Activated naive CD8-positive, alpha-beta T cell treated with anti-CD3 and anti-CD28 coated beads for 36 hours (primary cell): ENCODE measurements at regions not wholly inside any gene's neighbourhood (a gene's known extent, or its start where the extent isn't known, plus 50 kb on each side); places are given as distances from the start of the nearest gene placed in this dataset.
"Not testable (repeated sequence)": the region's sequence is repeated elsewhere in the genome, so short reads cannot be mapped to it uniquely, and the experiment has no call there.

Experiments used
- DNase-seq: peaks from one replicate; pipeline ENCODE4 v3.0.0; 2021
- H3K27ac Mint-ChIP-seq: one replicate; pipeline ENCODE4 v1.8.0; 2022; ENCODE audit warnings: mild to moderate bottlenecking, moderate library complexity, mixed read lengths
- H3K27me3 Mint-ChIP-seq: one replicate; pipeline ENCODE4 v1.8.0; 2022; ENCODE audit warnings: mild to moderate bottlenecking, mixed read lengths
- H3K36me3 Mint-ChIP-seq: one replicate; pipeline ENCODE4 v1.8.0; 2021; ENCODE audit warnings: mild to moderate bottlenecking, mixed read lengths
- H3K4me1 Mint-ChIP-seq: one replicate; pipeline ENCODE4 v1.8.0; 2021; ENCODE audit warnings: mixed read lengths
- H3K4me3 Mint-ChIP-seq: one replicate; pipeline ENCODE4 v1.8.0; 2022; ENCODE audit warnings: mild to moderate bottlenecking, moderate library complexity, mixed read lengths
- H3K9me3 Mint-ChIP-seq: one replicate; pipeline ENCODE4 v1.8.0; 2022; ENCODE audit warnings: mixed read lengths

DNA sequence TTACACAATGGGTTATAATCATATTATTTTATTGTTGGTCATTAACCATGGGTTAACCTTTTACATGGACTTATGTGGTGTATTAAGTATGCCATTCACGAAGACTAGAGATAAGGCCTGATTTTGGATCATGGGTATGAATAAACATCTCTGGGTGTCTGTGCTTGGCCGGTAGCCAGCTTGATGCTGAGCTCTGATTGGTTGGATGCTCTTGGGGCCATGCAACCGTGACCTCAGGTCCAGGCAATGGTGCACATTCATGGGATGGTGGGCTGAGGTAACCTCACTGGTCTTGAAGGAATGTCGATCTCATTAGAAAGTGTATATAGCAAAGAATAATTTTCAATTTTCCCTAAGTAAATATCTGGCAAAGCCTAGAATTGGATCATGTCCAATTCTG lies 158.2 kb upstream of the IL12B start:
- Mint-ChIP-seq H3K9me3 (no peaks in the 10 kb centered on the region), H3K36me3 (no peaks in the 10 kb centered on the region), H3K4me1 (no peaks in the 10 kb centered on the region), H3K27ac (no peak overlapping the region), H3K4me3 (no peak overlapping the region), H3K27me3 (no peaks in the 10 kb centered on the region)
- no peak for DNase-seq

DNA sequence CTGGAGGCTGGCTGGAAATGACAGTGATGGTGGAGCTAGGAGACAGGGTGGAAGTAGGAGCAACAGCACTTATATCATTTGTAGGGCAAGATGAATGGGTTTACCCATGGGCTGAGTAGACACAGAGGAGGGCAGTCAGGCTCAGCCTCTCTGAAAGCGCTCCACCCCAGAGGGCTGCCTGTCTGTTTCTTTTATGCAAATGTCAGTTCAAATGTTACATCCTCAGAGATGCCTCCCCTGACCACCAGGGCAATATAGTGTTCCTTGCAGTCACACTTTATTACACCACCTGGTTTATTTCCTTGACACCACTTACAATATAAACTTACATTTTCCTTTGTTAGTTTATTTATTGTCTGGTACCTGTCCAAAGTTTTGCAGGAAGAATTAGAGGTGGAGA lies 159.5 kb upstream of the IL12B start:
- no peak overlapping the region for H3K27ac Mint-ChIP-seq
- DNase-seq = no peak
- H3K36me3 Mint-ChIP-seq = no peaks in the 10 kb centered on the region
- H3K4me1 Mint-ChIP-seq = no peaks in the 10 kb centered on the region
- no peak overlapping the region for H3K4me3 Mint-ChIP-seq
- no peaks in the 10 kb centered on the region for H3K9me3 Mint-ChIP-seq
- H3K27me3 Mint-ChIP-seq = no peaks in the 10 kb centered on the region

- Mint-ChIP-seq H3K27ac (no peak overlapping the region), H3K4me1 (no peaks in the 10 kb centered on the region), H3K27me3 (peaks cover 5% of the 10 kb centered on the region), H3K9me3 (no peaks in the 10 kb centered on the region), H3K4me3 (no peak overlapping the region), H3K36me3 (no peaks in the 10 kb centered on the region)
- no peak for DNase-seq
These were observed 160.2 kb upstream of the IL12B start for GRCh38 chr5:159490507-159490906.

DNA sequence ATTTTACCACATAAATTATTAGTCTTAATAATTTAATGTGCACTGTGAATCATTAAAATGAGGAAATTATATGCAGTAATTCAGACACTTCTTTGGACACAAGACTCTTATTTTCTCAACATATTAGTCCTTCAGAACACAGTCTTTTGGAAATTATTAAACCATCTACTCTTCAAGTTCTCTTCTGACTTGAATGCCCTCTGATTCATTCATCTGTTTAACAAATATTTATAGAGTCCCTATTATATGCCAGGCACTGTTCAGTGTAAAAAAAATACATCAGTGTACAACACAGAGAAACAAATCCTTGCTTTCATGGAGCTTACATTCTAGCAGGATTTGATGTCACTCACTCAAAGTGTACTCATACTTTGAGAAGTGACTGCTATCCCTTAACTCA lies 163.4 kb upstream of the IL12B start:
- H3K4me3 Mint-ChIP-seq = no peak overlapping the region
- no peaks in the 10 kb centered on the region for H3K4me1 Mint-ChIP-seq
- no peaks in the 10 kb centered on the region for H3K36me3 Mint-ChIP-seq
- DNase-seq = no peak
- H3K9me3 Mint-ChIP-seq = no peaks in the 10 kb centered on the region
- H3K27me3 Mint-ChIP-seq = peaks cover 5% of the 10 kb centered on the region
- no peak overlapping the region for H3K27ac Mint-ChIP-seq

- Mint-ChIP-seq H3K9me3 (peaks cover 2% of the 10 kb centered on the region), H3K4me3 (no peak overlapping the region), H3K4me1 (no peaks in the 10 kb centered on the region), H3K27me3 (peaks cover 5% of the 10 kb centered on the region), H3K36me3 (no peaks in the 10 kb centered on the region), H3K27ac (no peak overlapping the region)
- DNase-seq = no peak
These were observed 166.5 kb upstream of the IL12B start for GRCh38 chr5:159496773-159497172.

DNA sequence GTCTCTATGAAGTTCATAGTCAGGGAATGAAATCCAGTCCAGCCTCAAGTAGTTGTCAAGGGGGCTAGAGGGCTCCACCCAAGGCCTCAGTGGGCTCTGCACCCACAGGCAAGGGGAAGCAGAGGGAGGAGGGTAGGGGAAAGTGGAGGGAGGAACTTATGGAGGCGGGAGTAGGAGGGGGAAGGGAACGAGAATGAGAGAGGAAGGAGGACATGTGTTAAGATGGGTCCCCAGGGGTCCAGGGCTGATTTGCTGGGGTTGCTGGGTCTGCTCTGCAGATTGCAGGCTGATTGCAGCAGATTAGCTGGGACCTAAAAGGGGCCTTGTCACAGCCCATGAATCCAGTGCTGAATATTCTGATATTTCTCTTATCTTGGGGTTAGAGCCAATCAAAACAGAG lies 166.9 kb upstream of the IL12B start:
- Mint-ChIP-seq H3K36me3 (peaks cover under 1% of the 10 kb centered on the region), H3K4me3 (no peak overlapping the region), H3K4me1 (no peaks in the 10 kb centered on the region), H3K27me3 (peaks cover 5% of the 10 kb centered on the region), H3K9me3 (peaks cover 4% of the 10 kb centered on the region), H3K27ac (no peak overlapping the region)
- DNase-seq = no peak

DNA sequence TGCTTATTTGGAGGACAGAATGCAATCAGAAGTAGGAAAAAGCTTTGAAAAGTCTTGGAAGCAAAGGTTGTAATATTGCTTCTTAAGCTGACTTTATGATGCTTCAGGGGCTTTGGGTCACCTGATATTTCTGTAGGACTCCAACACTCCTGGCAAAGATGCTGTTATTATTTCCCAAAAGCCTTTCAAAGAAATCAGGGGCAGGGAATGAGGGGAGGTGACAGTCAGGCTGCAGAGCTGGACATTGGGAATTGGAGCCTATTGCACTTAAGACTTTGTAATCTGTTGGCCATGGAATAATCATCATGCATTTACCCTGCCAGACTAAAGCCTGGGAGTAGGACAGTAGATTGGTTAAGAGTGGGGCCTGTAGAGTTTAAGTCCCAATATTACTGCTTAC lies 168.3 kb upstream of the IL12B start:
- H3K4me3 Mint-ChIP-seq = no peak overlapping the region
- H3K27me3 Mint-ChIP-seq = peaks cover 5% of the 10 kb centered on the region
- no peaks in the 10 kb centered on the region for H3K4me1 Mint-ChIP-seq
- H3K36me3 Mint-ChIP-seq = peaks cover 1% of the 10 kb centered on the region
- peaks cover 5% of the 10 kb centered on the region for H3K9me3 Mint-ChIP-seq
- no peak for DNase-seq
- H3K27ac Mint-ChIP-seq = no peak overlapping the region

GRCh38 chr5:159502116-159502515 lies 171.8 kb upstream of the IL12B start:
- H3K9me3 Mint-ChIP-seq, H3K4me1 Mint-ChIP-seq, H3K36me3 Mint-ChIP-seq, DNase-seq, H3K27me3 Mint-ChIP-seq, H3K27ac Mint-ChIP-seq, H3K4me3 Mint-ChIP-seq: not testable (repeated sequence)

- Mint-ChIP-seq H3K4me3 (no peak overlapping the region), H3K27ac (no peak overlapping the region), H3K36me3 (peaks cover 1% of the 10 kb centered on the region), H3K4me1 (peaks cover 4% of the 10 kb centered on the region), H3K9me3 (peaks cover 5% of the 10 kb centered on the region), H3K27me3 (peaks cover 14% of the 10 kb centered on the region)
- DNase-seq = no peak
These were observed 172.9 kb upstream of the IL12B start for GRCh38 chr5:159503236-159503635.

GRCh38 chr5:159504106-159504856 lies 174.0 kb upstream of the IL12B start:
- Mint-ChIP-seq H3K4me3 (no peak overlapping the region), H3K27ac (no peak overlapping the region), H3K9me3 (peaks cover 5% of the 10 kb centered on the region), H3K36me3 (peaks cover 1% of the 10 kb centered on the region), H3K4me1 (peaks cover 4% of the 10 kb centered on the region), H3K27me3 (peaks cover 14% of the 10 kb centered on the region)
- no peak for DNase-seq

DNA sequence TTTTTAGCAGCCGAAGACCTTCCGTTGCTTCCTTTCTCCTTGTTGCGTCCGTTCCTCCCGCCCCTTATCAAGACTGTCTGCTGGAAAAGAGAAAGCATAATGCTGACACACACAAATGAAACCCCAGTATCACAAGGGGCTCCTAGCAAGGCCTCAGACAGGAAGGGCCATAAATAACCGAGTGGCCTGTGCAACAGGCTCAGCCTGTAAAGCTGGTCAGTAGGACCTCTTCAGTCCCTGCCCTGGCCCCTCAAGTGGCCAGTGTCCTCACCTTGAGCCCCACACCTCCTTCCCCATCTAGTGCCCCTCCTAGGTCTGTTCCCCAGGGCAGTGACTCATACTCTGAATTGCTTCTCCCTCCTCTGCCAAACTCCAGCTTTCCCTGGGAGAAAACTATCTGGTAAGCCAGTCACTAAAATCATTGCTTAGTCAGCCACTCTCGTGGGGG lies 174.6 kb upstream of the IL12B start:
- Mint-ChIP-seq H3K4me3 (no peak overlapping the region), H3K4me1 (peaks cover 4% of the 10 kb centered on the region), H3K36me3 (peaks cover 1% of the 10 kb centered on the region), H3K27me3 (peaks cover 14% of the 10 kb centered on the region), H3K27ac (no peak overlapping the region), H3K9me3 (peaks cover 5% of the 10 kb centered on the region)
- no peak for DNase-seq

DNA sequence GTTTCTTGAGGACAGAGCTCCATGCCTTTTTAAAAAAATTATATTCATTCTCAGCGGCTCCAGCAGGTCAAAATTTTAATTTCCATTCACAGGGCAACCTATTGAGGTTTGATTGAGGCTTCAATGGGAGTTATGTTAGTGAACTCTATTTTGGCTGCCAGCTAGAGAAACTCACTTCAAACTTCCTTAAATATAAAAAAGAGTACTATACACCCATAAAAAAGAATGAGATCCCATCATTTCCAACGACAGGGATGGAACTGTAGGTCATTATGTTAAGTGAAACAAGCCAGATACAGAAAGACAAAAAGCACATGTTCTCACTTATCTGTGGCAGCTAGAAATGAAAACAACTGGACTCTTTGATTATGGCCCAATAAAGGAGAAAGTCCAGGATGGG lies 176.8 kb upstream of the IL12B start:
- peaks cover 1% of the 10 kb centered on the region for H3K36me3 Mint-ChIP-seq
- H3K27ac Mint-ChIP-seq = no peak overlapping the region

DNA sequence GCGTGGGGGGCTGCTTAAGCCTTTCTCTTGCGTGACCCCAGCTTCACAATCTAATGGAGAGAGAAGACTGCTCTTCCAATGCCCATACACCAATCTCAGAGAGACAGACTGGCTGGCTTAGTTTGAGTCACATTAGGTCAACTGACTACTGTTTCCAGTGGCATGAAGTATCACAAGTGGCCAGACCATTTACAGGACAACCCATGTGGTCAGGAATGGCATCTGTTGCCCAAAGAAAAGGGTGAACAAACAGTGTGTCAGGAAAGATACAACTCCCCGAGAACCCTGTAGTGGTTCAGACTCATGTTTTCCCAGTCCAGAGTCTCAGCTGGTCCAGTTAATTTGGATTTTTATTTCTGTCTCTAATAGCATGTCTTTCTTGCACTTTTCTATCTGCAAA lies 177.4 kb upstream of the IL12B start:
- H3K27ac Mint-ChIP-seq = no peak overlapping the region
- H3K4me1 Mint-ChIP-seq = peaks cover 4% of the 10 kb centered on the region
- no peak for DNase-seq
- peaks cover 1% of the 10 kb centered on the region for H3K9me3 Mint-ChIP-seq
- H3K36me3 Mint-ChIP-seq = no peaks in the 10 kb centered on the region
- H3K4me3 Mint-ChIP-seq = no peak overlapping the region
- H3K27me3 Mint-ChIP-seq = peaks cover 14% of the 10 kb centered on the region

More for the DNA sequence above, 176.8 kb upstream of the IL12B start:
- H3K9me3 Mint-ChIP-seq = peaks cover 3% of the 10 kb centered on the region
- peaks cover 14% of the 10 kb centered on the region for H3K27me3 Mint-ChIP-seq
- no peak overlapping the region for H3K4me3 Mint-ChIP-seq
- peaks cover 4% of the 10 kb centered on the region for H3K4me1 Mint-ChIP-seq
- no peak for DNase-seq

DNA sequence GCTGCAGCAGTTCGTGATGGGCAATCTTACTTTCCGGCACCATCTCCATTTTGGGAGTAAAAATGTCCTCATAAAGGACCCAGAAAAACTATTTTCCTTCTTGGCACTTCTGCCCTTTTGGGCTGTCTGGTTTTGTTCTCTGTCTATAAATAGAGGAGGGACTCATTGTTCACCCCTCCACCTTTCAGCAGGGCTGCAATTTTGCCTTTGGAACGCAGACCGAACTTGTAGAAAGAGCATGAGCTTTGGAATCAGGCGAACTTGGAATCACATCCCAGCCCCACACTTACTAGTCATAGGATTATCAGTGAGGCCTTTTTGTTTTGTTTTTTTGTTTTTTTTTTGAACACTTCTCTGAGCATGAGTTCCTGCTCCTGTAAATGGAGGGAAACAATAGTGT lies 178.1 kb upstream of the IL12B start:
- no peak overlapping the region for H3K27ac Mint-ChIP-seq
- peaks cover 4% of the 10 kb centered on the region for H3K4me1 Mint-ChIP-seq
- no peaks in the 10 kb centered on the region for H3K36me3 Mint-ChIP-seq
- H3K27me3 Mint-ChIP-seq = peaks cover 14% of the 10 kb centered on the region
- H3K9me3 Mint-ChIP-seq = no peaks in the 10 kb centered on the region
- H3K4me3 Mint-ChIP-seq = no peak overlapping the region
- no peak for DNase-seq

DNA sequence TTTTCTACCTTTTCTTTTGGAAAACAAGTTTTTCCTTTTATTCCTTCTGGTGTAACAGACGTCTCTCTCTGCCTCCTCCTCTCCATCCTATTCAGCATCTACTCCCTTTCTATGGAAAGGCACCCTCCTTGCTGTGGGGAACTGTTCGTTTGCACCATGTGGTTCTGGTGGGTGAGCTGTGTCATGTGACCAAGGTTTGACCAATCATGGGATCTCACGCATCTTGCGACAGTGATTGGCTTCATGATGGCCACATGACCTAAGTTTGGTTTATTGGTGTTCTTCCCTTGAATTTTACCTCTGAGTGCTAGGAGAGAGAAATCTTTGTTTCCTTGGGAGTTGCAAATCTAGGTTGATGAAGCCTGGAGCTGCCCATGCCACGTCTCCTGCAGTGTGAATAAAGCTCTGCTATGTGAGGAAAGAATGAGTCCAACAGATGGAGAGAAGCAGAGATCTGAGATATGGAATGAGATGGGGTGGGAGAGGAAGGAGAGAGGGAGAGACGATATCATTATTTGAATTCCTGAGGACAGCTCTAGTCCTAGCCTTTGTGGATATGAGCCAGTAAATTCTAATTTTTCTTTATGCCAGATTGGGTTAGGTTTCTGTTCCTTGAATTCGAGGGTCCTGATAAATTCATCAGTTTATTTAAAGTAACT lies 178.8 kb upstream of the IL12B start:
- Mint-ChIP-seq H3K9me3 (no peaks in the 10 kb centered on the region), H3K27me3 (peaks cover 14% of the 10 kb centered on the region), H3K36me3 (no peaks in the 10 kb centered on the region), H3K4me1 (peaks cover 4% of the 10 kb centered on the region), H3K4me3 (no peak overlapping the region), H3K27ac (no peak overlapping the region)
- DNase-seq = no peak

DNA sequence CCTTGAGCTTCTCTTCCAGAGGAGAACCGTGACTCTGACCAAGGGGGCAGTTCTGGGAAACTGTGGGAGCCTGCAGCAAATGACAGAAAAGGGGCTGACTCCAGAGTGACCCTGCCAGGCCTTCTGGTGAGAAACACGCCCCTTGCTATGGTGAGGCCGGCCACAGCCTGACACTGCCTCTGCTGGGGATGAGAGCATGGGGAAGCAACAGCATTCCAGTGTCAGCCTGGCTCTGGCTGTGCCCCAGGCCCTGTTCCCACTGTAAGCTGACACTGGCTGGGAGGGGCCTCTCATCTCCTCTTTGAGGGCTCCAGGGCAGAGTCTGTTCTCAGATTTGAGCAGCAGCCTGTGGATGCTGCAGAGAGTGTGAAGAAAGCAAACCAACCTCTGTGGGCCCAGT lies 180.0 kb upstream of the IL12B start:
- no peaks in the 10 kb centered on the region for H3K9me3 Mint-ChIP-seq
- peaks cover 19% of the 10 kb centered on the region for H3K27me3 Mint-ChIP-seq
- H3K4me1 Mint-ChIP-seq = peaks cover 2% of the 10 kb centered on the region
- DNase-seq = no peak
- H3K36me3 Mint-ChIP-seq = no peaks in the 10 kb centered on the region
- H3K27ac Mint-ChIP-seq = no peak overlapping the region
- no peak overlapping the region for H3K4me3 Mint-ChIP-seq
